ENCODE measurements at regions not wholly inside any gene's neighbourhood (a gene's known extent, or its start where the extent isn't known, plus 50 kb on each side); places are given as distances from the start of the nearest gene placed in this dataset.

DNA sequence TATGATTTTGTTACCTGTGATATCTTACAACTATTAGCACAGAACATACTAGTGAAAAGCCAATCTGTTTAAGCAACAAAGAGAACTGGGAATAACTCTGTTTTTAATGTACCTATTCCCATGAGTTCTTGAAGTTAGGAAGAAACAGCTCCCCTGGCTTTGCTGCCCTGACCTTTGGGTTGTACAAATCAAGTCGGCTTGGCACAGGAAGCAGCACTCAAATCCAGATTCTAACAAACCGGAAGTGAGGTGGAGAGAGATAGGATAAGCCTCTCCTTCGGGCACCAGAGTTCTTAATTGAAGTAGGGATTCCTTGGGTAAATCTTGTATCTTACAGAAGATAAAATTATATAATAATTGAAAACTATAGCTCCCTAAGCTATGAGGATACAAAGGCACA is 144.8 kb upstream of the CPEB2 start:
- Histone ChIP-seq H2BK5ac (ENCODE audit: low read depth, low read length) (no peak overlapping the region), H2BK120ac (replicated peaks; ENCODE audit: low read depth, low read length) (no peak overlapping the region), H3K27me3 (replicated peaks in 1 of 4; ENCODE audit: control insufficient read depth in 3 of 4, extremely low read depth in 1 of 4, insufficient read depth in 3 of 4, low read length in 3 of 4) (no peaks in the 10 kb centered on the region), H3K56ac (replicated peaks; ENCODE audit: insufficient read length, low read depth, low read length) (no peak overlapping the region), H3K9me3 (ENCODE audit: insufficient read depth in 2 of 2, low read depth in 1 of 2, low read length in 1 of 2) (peaks cover 2 to 7% of the 10 kb centered on the region in 2 experiments; a peak in 3 of 4 replicates), H3K23ac (ENCODE audit: insufficient read length) (no peak overlapping the region), H3K18ac (ENCODE audit: extremely low read depth, low read length) (no peak overlapping the region), H2BK15ac (ENCODE audit: low read length) (no peak overlapping the region), H4K8ac (ENCODE audit: extremely low read depth, insufficient read depth, low read length) (no peak overlapping the region), H2AFZ (ENCODE audit: low read length) (no peak overlapping the region), H3K9ac (replicated peaks in 1 of 4; ENCODE audit: extremely low read depth in 1 of 4, low read depth in 3 of 4, low read length in 3 of 4) (no peak overlapping the region), H3K14ac (ENCODE audit: insufficient read length) (no peak overlapping the region), H3K79me1 (ENCODE audit: low read depth, low read length) (no peaks in the 10 kb centered on the region), H3K4me1 (replicated peaks in 1 of 4; ENCODE audit: control insufficient read depth in 3 of 4, insufficient read depth in 4 of 4, low read length in 3 of 4) (no peaks in the 10 kb centered on the region), H4K20me1 (replicated peaks in 1 of 2; ENCODE audit: control insufficient read depth in 1 of 2, insufficient read depth in 2 of 2, low read length in 2 of 2) (no peaks in the 10 kb centered on the region), H2BK20ac (ENCODE audit: low read length) (no peak overlapping the region), H3K4me3 (ENCODE audit: extremely low read depth in 1 of 4, insufficient read depth in 2 of 4, low read depth in 3 of 4, low read length in 4 of 4) (no peak overlapping the region), H3K27ac (ENCODE audit: low read depth, low read length) (no peak overlapping the region), H3K23me2 (ENCODE audit: low read depth, low read length) (no peaks in the 10 kb centered on the region), H3K36me3 (ENCODE audit: control insufficient read depth in 2 of 4, insufficient read depth in 4 of 4, low read length in 3 of 4) (no peaks in the 10 kb centered on the region; a peak in 1 of 8 replicates), H2BK12ac (ENCODE audit: low read depth, low read length) (no peak overlapping the region), H3K79me2 (ENCODE audit: control insufficient read depth in 1 of 2, insufficient read depth in 2 of 2, low read length in 2 of 2) (no peaks in the 10 kb centered on the region), H4K5ac (ENCODE audit: insufficient read length, low read depth, low read length) (no peak overlapping the region), H3K4me2 (ENCODE audit: insufficient read depth in 1 of 2, low read depth in 2 of 2, low read length in 2 of 2) (no peak overlapping the region), H4K91ac (replicated peaks; ENCODE audit: insufficient read length, low read length) (no peak overlapping the region), H2AK5ac (ENCODE audit: low read depth, low read length) (no peak overlapping the region), H3K4ac (replicated peaks; ENCODE audit: insufficient read length, low read depth, low read length) (no peak overlapping the region)
- CTCF ChIA-PET (ENCODE audit: partially characterized antibody): no interaction called here
- DNase-seq (ENCODE audit: low read depth in 1 of 2, low spot score in 2 of 2) (no peak), FAIRE-seq (no peak)
- WGBS, 2 experiments (ENCODE audit: extremely low coverage in 1 of 2, insufficient coverage in 1 of 2, insufficient read length in 1 of 2, insufficient replicate concordance in 2 of 2, low coverage in 1 of 2, low lambda C conversion rate in 2 of 2, missing lambda C conversion rate in 1 of 2): 90% methylated on average over 3 of the region's 3 CpGs; no CpG with 5 or more reads in 1 of the 2 experiments
- POLR2A ChIA-PET (ENCODE audit: partially characterized antibody): no interaction called here
- TF ChIP-seq, protein P1, sequence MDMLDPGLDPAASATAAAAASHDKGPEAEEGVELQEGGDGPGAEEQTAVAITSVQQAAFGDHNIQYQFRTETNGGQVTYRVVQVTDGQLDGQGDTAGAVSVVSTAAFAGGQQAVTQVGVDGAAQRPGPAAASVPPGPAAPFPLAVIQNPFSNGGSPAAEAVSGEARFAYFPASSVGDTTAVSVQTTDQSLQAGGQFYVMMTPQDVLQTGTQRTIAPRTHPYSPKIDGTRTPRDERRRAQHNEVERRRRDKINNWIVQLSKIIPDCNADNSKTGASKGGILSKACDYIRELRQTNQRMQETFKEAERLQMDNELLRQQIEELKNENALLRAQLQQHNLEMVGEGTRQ (IDR thresholded peaks at IDR 0.05; ENCODE audit: low read length): no peak
- TF ChIP-seq FOSL1 (IDR thresholded peaks at IDR 0.05; ENCODE audit: insufficient read depth, low read depth, low read length): no peak
- TF ChIP-seq TCF12 (IDR thresholded peaks at IDR 0.05; ENCODE audit: low read depth, low read length): no peak
- TF ChIP-seq PHF8 (conservative IDR thresholded peaks at IDR 0.05; ENCODE audit: low read depth, low read length): no peak
- TF ChIP-seq SIX5 (IDR thresholded peaks at IDR 0.05; ENCODE audit: low read depth, low read length): no peak
- TF ChIP-seq ZNF274 (IDR thresholded peaks at IDR 0.05; ENCODE audit: borderline replicate concordance, extremely low read depth, low read length): no peak
- no peak for TF ChIP-seq RFX5 (IDR thresholded peaks at IDR 0.05; ENCODE audit: borderline replicate concordance, low read depth, low read length)
- no peak for TF ChIP-seq MAX (IDR thresholded peaks at IDR 0.05)
- TF ChIP-seq CBX5 (IDR thresholded peaks at IDR 0.05; ENCODE audit: low read depth, low read length): no peak
- TF ChIP-seq SP4 (IDR thresholded peaks at IDR 0.05; ENCODE audit: low read length): no peak
- TF ChIP-seq RBBP5 (IDR thresholded peaks at IDR 0.05; ENCODE audit: borderline replicate concordance, low read depth, low read length): no peak
- no peak for TF ChIP-seq NRF1 (IDR thresholded peaks at IDR 0.05; ENCODE audit: low read depth, low read length)
- TF ChIP-seq GTF2F1 (IDR thresholded peaks at IDR 0.05; ENCODE audit: borderline replicate concordance, low read depth, low read length): no peak
- TF ChIP-seq EZH2 (IDR thresholded peaks at IDR 0.05; ENCODE audit: low read depth, low read length, severe bottlenecking): no peak

All from H1 (cell line).